H9 (cell line): ENCODE measurements at regions not wholly inside any gene's neighbourhood (a gene's known extent, or its start where the extent isn't known, plus 50 kb on each side); places are given as distances from the start of the nearest gene placed in this dataset.

ENCODE experiments used
- DNase-seq: peaks from one replicate; pipeline ENCODE4 v3.0.0-alpha.2; 2017
- H2AFZ ChIP-seq: one replicate; pipeline ENCODE4 v1.6.1; 2013; ENCODE audit warnings: mild to moderate bottlenecking, low read length, control low read depth, moderate library complexity
- H2AK5ac ChIP-seq: 2 replicates; pipeline ENCODE4 v1.6.1; 2013; ENCODE audit warnings: low read length, control low read depth, mixed read lengths; ENCODE audit not compliant: insufficient read length
- H2BK120ac ChIP-seq: one replicate; pipeline ENCODE4 v1.6.1; 2013; ENCODE audit warnings: low read depth, mild to moderate bottlenecking, low read length, control low read depth, inconsistent platforms; ENCODE audit not compliant: poor library complexity, severe bottlenecking
- H2BK12ac ChIP-seq: 2 replicates; pipeline ENCODE4 v1.6.1; 2013; ENCODE audit warnings: low read length, control low read depth, mixed read lengths, low read depth; ENCODE audit not compliant: insufficient read length
- H2BK15ac ChIP-seq: 2 replicates; pipeline ENCODE4 v1.6.1; 2013; ENCODE audit warnings: low read depth, low read length, control low read depth
- H2BK20ac ChIP-seq: one replicate; pipeline ENCODE4 v1.6.1; 2013; ENCODE audit warnings: low read depth, mild to moderate bottlenecking, low read length, control low read depth, inconsistent platforms; ENCODE audit not compliant: poor library complexity, severe bottlenecking
- H2BK5ac ChIP-seq: 2 replicates; pipeline ENCODE4 v1.6.1; 2013; ENCODE audit warnings: low read length, control low read depth, mixed read lengths; ENCODE audit not compliant: insufficient read length
- H3K14ac ChIP-seq: 2 replicates; pipeline ENCODE4 v1.6.1; 2013; ENCODE audit warnings: low read length, control low read depth; ENCODE audit not compliant: insufficient read depth
- H3K18ac ChIP-seq: 2 replicates; pipeline ENCODE4 v1.6.1; 2013; ENCODE audit warnings: low read depth, mild to moderate bottlenecking, mixed read lengths, low read length, control low read depth; ENCODE audit not compliant: insufficient read length
- H3K23ac ChIP-seq: 2 replicates; pipeline ENCODE4 v1.6.1; 2013; ENCODE audit warnings: low read length, control low read depth, mixed read lengths, low read depth; ENCODE audit not compliant: insufficient read length
- H3K23me2 ChIP-seq: 2 replicates; pipeline ENCODE4 v1.6.1; 2013; ENCODE audit warnings: low read depth, mild to moderate bottlenecking, mixed read lengths, low read length, control low read depth; ENCODE audit not compliant: insufficient read length, poor library complexity, severe bottlenecking
- H3K27ac ChIP-seq: 2 replicates; pipeline ENCODE4 v1.5.1; 2013; ENCODE audit warnings: low read length, control low read depth, mixed read lengths, low read depth; ENCODE audit not compliant: insufficient read length
- H3K27me3 ChIP-seq: 2 replicates; pipeline ENCODE4 v1.6.1; 2013; ENCODE audit warnings: low read length, control low read depth, inconsistent platforms; ENCODE audit not compliant: insufficient read depth
- H3K4ac ChIP-seq: 2 replicates; pipeline ENCODE4 v1.6.1; 2013; ENCODE audit warnings: low read depth, mild to moderate bottlenecking, control low read depth, inconsistent platforms, low read length, moderate library complexity
- H3K4me1 ChIP-seq: 2 replicates; pipeline ENCODE4 v1.6.1; 2013; ENCODE audit warnings: low read length, control low read depth, inconsistent platforms; ENCODE audit not compliant: insufficient read depth
- H3K4me2 ChIP-seq: 2 replicates; pipeline ENCODE4 v1.6.1; 2013; ENCODE audit warnings: low read length, control low read depth, mixed read lengths; ENCODE audit not compliant: insufficient read length, insufficient read depth
- H3K56ac ChIP-seq: 2 replicates; pipeline ENCODE4 v1.6.1; 2013; ENCODE audit warnings: low read depth, mild to moderate bottlenecking, mixed read lengths, low read length, control low read depth; ENCODE audit not compliant: insufficient read length
- H3K79me1 ChIP-seq: 2 replicates; pipeline ENCODE4 v1.6.1; 2013; ENCODE audit warnings: low read depth, mild to moderate bottlenecking, moderate library complexity, low read length, control low read depth, inconsistent platforms; ENCODE audit not compliant: insufficient read depth, poor library complexity, severe bottlenecking
- H3K79me2 ChIP-seq: 2 replicates; pipeline ENCODE4 v1.6.1; 2013; ENCODE audit warnings: low read length, control low read depth, inconsistent platforms; ENCODE audit not compliant: insufficient read depth
- H3K9ac ChIP-seq: 2 replicates; pipeline ENCODE4 v1.6.1; 2013; ENCODE audit warnings: low read length, control low read depth, mixed read lengths; ENCODE audit not compliant: insufficient read length; ENCODE audit errors: extremely low read depth
- H3K9me3 ChIP-seq: one replicate; pipeline ENCODE4 v1.6.1; 2013; ENCODE audit warnings: low read depth, low read length, inconsistent platforms; ENCODE audit not compliant: control insufficient read depth
- H3T11ph ChIP-seq: one replicate; pipeline ENCODE4 v1.6.1; 2013; ENCODE audit warnings: mild to moderate bottlenecking, low read length, control low read depth, inconsistent platforms
- H4K20me1 ChIP-seq: one replicate; pipeline ENCODE4 v1.6.1; 2013; ENCODE audit not compliant: control insufficient read depth, insufficient read length, insufficient read depth
- H4K5ac ChIP-seq: 2 replicates; pipeline ENCODE4 v1.6.1; 2013; ENCODE audit warnings: low read depth, mild to moderate bottlenecking, mixed read lengths, low read length, control low read depth; ENCODE audit not compliant: insufficient read length
- H4K8ac ChIP-seq: replicated peaks from 2 replicates; pipeline ENCODE4 v1.6.1; 2013; ENCODE audit warnings: low read length, control low read depth, mixed read lengths, low read depth; ENCODE audit not compliant: insufficient read length
- H4K91ac ChIP-seq: 2 replicates; pipeline ENCODE4 v1.6.1; 2013; ENCODE audit warnings: low read depth, mild to moderate bottlenecking, moderate library complexity, mixed read lengths, low read length, control low read depth; ENCODE audit not compliant: insufficient read length
- H3K27ac Mint-ChIP-seq, 3 experiments: 2 replicates in 2 of 3; 3 replicates in 1 of 3; pipeline ENCODE4 v1.8.0; 2020 to 2021; ENCODE audit warnings: mixed read lengths in 3 of 3, mild to moderate bottlenecking in 1 of 3, moderate library complexity in 1 of 3
- H3K27me3 Mint-ChIP-seq: 2 replicates; pipeline ENCODE4 v1.8.0; 2021; ENCODE audit warnings: low read depth, mild to moderate bottlenecking, moderate library complexity, mixed read lengths
- H3K36me3 Mint-ChIP-seq, 3 experiments: 2 replicates in 2 of 3; 3 replicates in 1 of 3; pipeline ENCODE4 v1.8.0; 2020 to 2021; ENCODE audit warnings: low read depth in 3 of 3, mixed read lengths in 3 of 3; ENCODE audit not compliant: insufficient read depth in 1 of 3
- H3K4me1 Mint-ChIP-seq, 2 experiments: 2 replicates each; pipeline ENCODE4 v1.8.0; 2020; ENCODE audit warnings: mixed read lengths in 2 of 2
- H3K4me3 Mint-ChIP-seq, 2 experiments: 2 replicates in 1 of 2; 3 replicates in 1 of 2; pipeline ENCODE4 v1.8.0; 2020 to 2021; ENCODE audit warnings: mild to moderate bottlenecking in 2 of 2, mixed read lengths in 2 of 2, moderate library complexity in 1 of 2
- H3K9me3 Mint-ChIP-seq, 2 experiments: 2 replicates in 1 of 2; 3 replicates in 1 of 2; pipeline ENCODE4 v1.8.0; 2020; ENCODE audit warnings: mild to moderate bottlenecking in 2 of 2, mixed read lengths in 2 of 2, moderate library complexity in 1 of 2
- WGBS: extraction: QIAGEN DNeasy Blood & Tissue Kit; methylation state at CpG from one replicate; pipeline ENCODE4 v1.1.7; 2013; ENCODE audit warnings: missing lambda C conversion rate, low lambda C conversion rate, mixed read lengths; ENCODE audit not compliant: insufficient read length; ENCODE audit errors: extremely low coverage; 5-methylcytosine and 5-hydroxymethylcytosine counted together
- TF ChIP-seq, protein P1 (sequence below): fragments of 200-600 bp; sonication (generic); conservative IDR thresholded peaks from 3 replicates; pipeline ENCODE4 v1.8.0; 2021; ENCODE audit warnings: antibody characterized with exemption, mild to moderate bottlenecking

DNA sequence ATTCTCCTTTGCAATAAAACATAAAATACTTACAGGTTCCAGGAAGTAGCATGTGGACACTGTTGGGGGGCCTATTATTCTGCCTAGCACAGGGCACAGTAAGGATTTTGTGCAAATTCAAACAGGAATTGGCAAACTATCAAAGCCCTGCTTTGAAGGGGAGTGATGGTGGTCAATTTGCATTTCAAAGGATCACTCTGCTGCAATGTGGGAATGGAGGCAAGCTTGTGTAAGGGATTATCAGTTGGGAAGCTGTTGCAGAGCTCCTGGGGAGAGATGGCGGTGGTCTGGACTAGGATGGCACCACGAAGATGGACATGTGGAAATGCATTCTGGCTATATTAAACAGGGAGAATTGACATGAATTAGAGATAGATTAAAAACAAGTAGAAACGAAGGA, 990.7 kb upstream of the RBFOX1 start:
- Mint-ChIP-seq H3K27ac (peak overlapping the region in 2 of 3 experiments; percentile 66 to 97; a peak in 5 of 7 replicates), H3K36me3 (peaks cover 20 to 30% (median 28%) of the 10 kb centered on the region in 3 experiments)
- H3K4me2 ChIP-seq = no peak overlapping the region

More for the DNA sequence above, 990.7 kb upstream of the RBFOX1 start:
- TF ChIP-seq, protein P1, sequence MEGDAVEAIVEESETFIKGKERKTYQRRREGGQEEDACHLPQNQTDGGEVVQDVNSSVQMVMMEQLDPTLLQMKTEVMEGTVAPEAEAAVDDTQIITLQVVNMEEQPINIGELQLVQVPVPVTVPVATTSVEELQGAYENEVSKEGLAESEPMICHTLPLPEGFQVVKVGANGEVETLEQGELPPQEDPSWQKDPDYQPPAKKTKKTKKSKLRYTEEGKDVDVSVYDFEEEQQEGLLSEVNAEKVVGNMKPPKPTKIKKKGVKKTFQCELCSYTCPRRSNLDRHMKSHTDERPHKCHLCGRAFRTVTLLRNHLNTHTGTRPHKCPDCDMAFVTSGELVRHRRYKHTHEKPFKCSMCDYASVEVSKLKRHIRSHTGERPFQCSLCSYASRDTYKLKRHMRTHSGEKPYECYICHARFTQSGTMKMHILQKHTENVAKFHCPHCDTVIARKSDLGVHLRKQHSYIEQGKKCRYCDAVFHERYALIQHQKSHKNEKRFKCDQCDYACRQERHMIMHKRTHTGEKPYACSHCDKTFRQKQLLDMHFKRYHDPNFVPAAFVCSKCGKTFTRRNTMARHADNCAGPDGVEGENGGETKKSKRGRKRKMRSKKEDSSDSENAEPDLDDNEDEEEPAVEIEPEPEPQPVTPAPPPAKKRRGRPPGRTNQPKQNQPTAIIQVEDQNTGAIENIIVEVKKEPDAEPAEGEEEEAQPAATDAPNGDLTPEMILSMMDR = no peak
- H3K23me2 ChIP-seq = no peaks in the 10 kb centered on the region
- Mint-ChIP-seq H3K9me3 (peaks cover 28 to 34% of the 10 kb centered on the region in 2 experiments), H3K27me3 (no peaks in the 10 kb centered on the region), H3K4me1 (peaks cover 54% of the 10 kb centered on the region in 2 experiments), H3K4me3 (peak overlapping the region in 1 of 2 experiments; percentile 26; a peak in 3 of 5 replicates)
- no peaks in the 10 kb centered on the region for H3K79me1 ChIP-seq
- peaks cover 11% of the 10 kb centered on the region for H3K4me1 ChIP-seq
- H2BK20ac ChIP-seq = no peak overlapping the region
- H4K20me1 ChIP-seq = no peaks in the 10 kb centered on the region
- DNase-seq = peak; percentile 39
- H2BK15ac ChIP-seq = no peak overlapping the region
- H4K8ac ChIP-seq = no peak overlapping the region
- no peak overlapping the region for H2BK12ac ChIP-seq
- H3T11ph ChIP-seq = no peak overlapping the region
- no peaks in the 10 kb centered on the region for H3K79me2 ChIP-seq
- H3K27me3 ChIP-seq = no peaks in the 10 kb centered on the region
- H3K23ac ChIP-seq = no peak overlapping the region
- H3K56ac ChIP-seq = no peak overlapping the region
- H2BK120ac ChIP-seq = no peak overlapping the region
- H3K9me3 ChIP-seq = peaks cover 10% of the 10 kb centered on the region
- no peak overlapping the region for H3K4ac ChIP-seq
- no peak overlapping the region for H3K9ac ChIP-seq
- no peak overlapping the region for H3K14ac ChIP-seq
- H4K91ac ChIP-seq = no peak overlapping the region
- no peak overlapping the region for H2BK5ac ChIP-seq
- no peak overlapping the region for H2AFZ ChIP-seq
- no peak overlapping the region for H4K5ac ChIP-seq
- no peak overlapping the region for H3K18ac ChIP-seq
- no peak overlapping the region for H2AK5ac ChIP-seq
- WGBS = no CpG with 5 or more reads among the region's 3 CpGs
- H3K27ac ChIP-seq = peak overlapping the region; percentile 72
